ENCODE measurements at regions not wholly inside any gene's neighbourhood (a gene's known extent, or its start where the extent isn't known, plus 50 kb on each side); places are given as distances from the start of the nearest gene placed in this dataset.

- TF ChIP-seq CTCF (IDR thresholded peaks at IDR 0.05 in 8 of 11, conservative IDR thresholded peaks at IDR 0.05 in 3 of 11) (no peak), POLR2A (IDR thresholded peaks at IDR 0.05) (no peak), POLR2AphosphoS5 (IDR thresholded peaks at IDR 0.05) (no peak)
Observed at GRCh38 chr3:117228466-117228865, 518.9 kb downstream of the TUSC7 start.

Data from spleen (tissue), 7 donors.